Liver (tissue), 8 donors: ENCODE measurements at regions not wholly inside any gene's neighbourhood (a gene's known extent, or its start where the extent isn't known, plus 50 kb on each side); places are given as distances from the start of the nearest gene placed in this dataset.

Experiments used
- DNase-seq: peaks from one replicate; pipeline ENCODE4 v3.0.0-alpha.2; 2017; ENCODE audit warnings: low spot score
- H3K27ac ChIP-seq, 2 donors: one replicate each; pipeline ENCODE4 v1.7.0; 2013; ENCODE audit warnings: inconsistent platforms in 2 of 2, low read length in 2 of 2, control low read depth in 1 of 2, low read depth in 1 of 2, mild to moderate bottlenecking in 1 of 2
- H3K27me3 ChIP-seq, 4 donors: one replicate each; pipeline versions ENCODE4 v1.6.1 to v1.7.0; 2013; ENCODE audit warnings: low read length in 3 of 4, inconsistent platforms in 1 of 4, mild to moderate bottlenecking in 1 of 4, moderate library complexity in 1 of 4; ENCODE audit not compliant: control insufficient read depth in 4 of 4, insufficient read depth in 4 of 4
- H3K36me3 ChIP-seq, 4 donors: one replicate each; pipeline versions ENCODE4 v1.6.1 to v1.7.0; 2013; ENCODE audit warnings: low read length in 3 of 4, mild to moderate bottlenecking in 3 of 4, low read depth in 1 of 4, moderate library complexity in 1 of 4; ENCODE audit not compliant: control insufficient read depth in 4 of 4, insufficient read depth in 3 of 4
- H3K4me1 ChIP-seq, 4 donors: one replicate each; pipeline versions ENCODE4 v1.6.1 to v1.7.0; 2013; ENCODE audit warnings: low read length in 3 of 4, mild to moderate bottlenecking in 3 of 4, moderate library complexity in 1 of 4; ENCODE audit not compliant: control insufficient read depth in 4 of 4, insufficient read depth in 4 of 4
- H3K4me3 ChIP-seq, 3 donors: one replicate each; pipeline versions ENCODE4 v1.6.1 to v1.7.0; 2013; ENCODE audit warnings: low read length in 3 of 3, control low read depth in 1 of 3, low read depth in 1 of 3, mild to moderate bottlenecking in 1 of 3
- H3K9ac ChIP-seq, 2 donors: one replicate each; pipeline ENCODE4 v1.7.0; 2013; ENCODE audit warnings: low read length in 2 of 2, mild to moderate bottlenecking in 2 of 2, moderate library complexity in 2 of 2, control low read depth in 1 of 2, low read depth in 1 of 2
- H3K9me3 ChIP-seq, 4 donors: one replicate each; pipeline versions ENCODE4 v1.6.1 to v1.7.0; 2013; ENCODE audit warnings: low read length in 3 of 4; ENCODE audit not compliant: control insufficient read depth in 4 of 4
- EGR1 ChIP-seq, 2 donors: IDR thresholded peaks; 2 replicates each; pipeline ENCODE4 v1.6.1; 2016 to 2018; ENCODE audit warnings: antibody characterized with exemption in 2 of 2, low read depth in 2 of 2
- FOXA1 ChIP-seq: IDR thresholded peaks from 2 replicates; pipeline ENCODE4 v1.6.1; 2016; ENCODE audit warnings: antibody characterized with exemption
- FOXA2 ChIP-seq: IDR thresholded peaks from 2 replicates; pipeline ENCODE4 v1.6.1; 2016; ENCODE audit warnings: antibody characterized with exemption
- GABPA ChIP-seq, 2 donors: IDR thresholded peaks in 1 of 2; conservative IDR thresholded peaks in 1 of 2; 2 replicates each; pipeline ENCODE4 v1.6.1; 2016; ENCODE audit warnings: antibody characterized with exemption in 2 of 2, mild to moderate bottlenecking in 1 of 2, moderate library complexity in 1 of 2
- HNF4A ChIP-seq, 2 donors: conservative IDR thresholded peaks; 2 replicates each; pipeline ENCODE4 v1.6.1; 2016; ENCODE audit warnings: antibody characterized with exemption in 2 of 2, mild to moderate bottlenecking in 2 of 2
- HNF4G ChIP-seq: IDR thresholded peaks from 2 replicates; pipeline ENCODE4 v1.6.1; 2016; ENCODE audit warnings: antibody characterized with exemption
- JUND ChIP-seq, 2 donors: IDR thresholded peaks; 2 replicates each; pipeline ENCODE4 v1.6.1; 2016; ENCODE audit warnings: antibody characterized with exemption in 2 of 2
- NR2F2 ChIP-seq: IDR thresholded peaks from 2 replicates; pipeline ENCODE4 v1.6.1; 2016; ENCODE audit warnings: antibody characterized with exemption
- RAD21 ChIP-seq, 2 donors: IDR thresholded peaks; 2 replicates each; pipeline ENCODE4 v1.6.1; 2016; ENCODE audit warnings: antibody characterized with exemption in 2 of 2, mild to moderate bottlenecking in 2 of 2
- RXRA ChIP-seq, 2 donors: IDR thresholded peaks; 2 replicates each; pipeline ENCODE4 v1.6.1; 2017 to 2018; ENCODE audit warnings: antibody characterized with exemption in 2 of 2, mild to moderate bottlenecking in 1 of 2
- SP1 ChIP-seq: IDR thresholded peaks from 2 replicates; pipeline ENCODE4 v1.6.1; 2018; ENCODE audit warnings: antibody characterized with exemption, mild to moderate bottlenecking
- TAF1 ChIP-seq: conservative IDR thresholded peaks from 2 replicates; pipeline ENCODE4 v1.6.1; 2016; ENCODE audit warnings: antibody characterized with exemption, mild to moderate bottlenecking
- YY1 ChIP-seq: IDR thresholded peaks from 2 replicates; pipeline ENCODE4 v1.6.1; 2016; ENCODE audit warnings: antibody characterized with exemption, mild to moderate bottlenecking
- WGBS: extraction: QIAGEN DNeasy Blood & Tissue Kit; methylation state at CpG from one replicate; pipeline ENCODE4 v1.1.7; 2013; 5-methylcytosine and 5-hydroxymethylcytosine counted together
- TF ChIP-seq, protein P1 (sequence below): IDR thresholded peaks from 2 replicates; pipeline ENCODE4 v1.6.1; 2016; ENCODE audit warnings: antibody characterized with exemption
- TF ChIP-seq, protein P2 (sequence below): fragments of 150-350 bp; IDR thresholded peaks from 2 replicates; pipeline ENCODE4 v1.5.1; 2017; ENCODE audit warnings: improper control_type of control experiment, low read depth, low read length; ENCODE audit not compliant: missing input control
- TF ChIP-seq, protein P3 (sequence below): IDR thresholded peaks from 2 replicates; pipeline ENCODE4 v1.6.1; 2016; ENCODE audit warnings: antibody characterized with exemption
- TF ChIP-seq, protein P4 (sequence below): IDR thresholded peaks from 2 replicates; pipeline ENCODE4 v1.6.1; 2016; ENCODE audit warnings: antibody characterized with exemption, mild to moderate bottlenecking
- TF ChIP-seq, protein P5 (sequence below): IDR thresholded peaks from 2 replicates; pipeline ENCODE4 v1.6.1; 2016; ENCODE audit warnings: antibody characterized with exemption
- donor health status: healthy.
- donor health status: healthy.
- donor health status: healthy.
- donor health status: healthy.
- donor health status: healthy.

DNA sequence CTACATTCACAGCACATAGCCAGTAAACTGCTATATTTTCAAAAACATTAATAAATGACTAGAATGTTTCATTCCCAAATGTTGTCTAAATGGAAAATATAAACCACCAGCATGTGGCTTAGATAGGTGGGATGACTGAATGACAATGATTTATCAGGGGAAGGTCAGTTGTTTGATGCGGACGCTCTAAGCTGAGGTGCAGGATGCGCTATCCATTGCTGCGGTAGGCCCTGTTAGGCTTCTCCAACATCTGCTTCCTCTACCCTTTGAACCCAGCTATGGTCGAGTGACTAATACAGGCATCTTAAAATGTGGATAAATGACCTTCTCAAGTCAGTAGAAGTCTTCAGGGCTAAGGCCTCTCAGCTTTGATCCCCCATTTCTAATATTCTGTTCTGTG, 584.2 kb downstream of the CMPK2 start:
- no peaks in the 10 kb centered on the region for H3K4me1 ChIP-seq
- no peak for DNase-seq
- no peak overlapping the region for H3K9ac ChIP-seq
- no peaks in the 10 kb centered on the region for H3K9me3 ChIP-seq
- no peak overlapping the region for H3K4me3 ChIP-seq
- no peak overlapping the region for H3K27ac ChIP-seq
- no peak for TF ChIP-seq RAD21 (IDR thresholded peaks at IDR 0.05)
- TF ChIP-seq SP1 = no peak
- no peak for TF ChIP-seq HNF4A (conservative IDR thresholded peaks at IDR 0.05)
- TF ChIP-seq NR2F2 = no peak
- TF ChIP-seq JUND (IDR thresholded peaks at IDR 0.05) = no peak
- no peak for TF ChIP-seq TAF1
- TF ChIP-seq, protein P1, sequence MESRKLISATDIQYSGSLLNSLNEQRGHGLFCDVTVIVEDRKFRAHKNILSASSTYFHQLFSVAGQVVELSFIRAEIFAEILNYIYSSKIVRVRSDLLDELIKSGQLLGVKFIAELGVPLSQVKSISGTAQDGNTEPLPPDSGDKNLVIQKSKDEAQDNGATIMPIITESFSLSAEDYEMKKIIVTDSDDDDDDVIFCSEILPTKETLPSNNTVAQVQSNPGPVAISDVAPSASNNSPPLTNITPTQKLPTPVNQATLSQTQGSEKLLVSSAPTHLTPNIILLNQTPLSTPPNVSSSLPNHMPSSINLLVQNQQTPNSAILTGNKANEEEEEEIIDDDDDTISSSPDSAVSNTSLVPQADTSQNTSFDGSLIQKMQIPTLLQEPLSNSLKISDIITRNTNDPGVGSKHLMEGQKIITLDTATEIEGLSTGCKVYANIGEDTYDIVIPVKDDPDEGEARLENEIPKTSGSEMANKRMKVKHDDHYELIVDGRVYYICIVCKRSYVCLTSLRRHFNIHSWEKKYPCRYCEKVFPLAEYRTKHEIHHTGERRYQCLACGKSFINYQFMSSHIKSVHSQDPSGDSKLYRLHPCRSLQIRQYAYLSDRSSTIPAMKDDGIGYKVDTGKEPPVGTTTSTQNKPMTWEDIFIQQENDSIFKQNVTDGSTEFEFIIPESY = no peak
- no peak for TF ChIP-seq HNF4G
- TF ChIP-seq, protein P2, sequence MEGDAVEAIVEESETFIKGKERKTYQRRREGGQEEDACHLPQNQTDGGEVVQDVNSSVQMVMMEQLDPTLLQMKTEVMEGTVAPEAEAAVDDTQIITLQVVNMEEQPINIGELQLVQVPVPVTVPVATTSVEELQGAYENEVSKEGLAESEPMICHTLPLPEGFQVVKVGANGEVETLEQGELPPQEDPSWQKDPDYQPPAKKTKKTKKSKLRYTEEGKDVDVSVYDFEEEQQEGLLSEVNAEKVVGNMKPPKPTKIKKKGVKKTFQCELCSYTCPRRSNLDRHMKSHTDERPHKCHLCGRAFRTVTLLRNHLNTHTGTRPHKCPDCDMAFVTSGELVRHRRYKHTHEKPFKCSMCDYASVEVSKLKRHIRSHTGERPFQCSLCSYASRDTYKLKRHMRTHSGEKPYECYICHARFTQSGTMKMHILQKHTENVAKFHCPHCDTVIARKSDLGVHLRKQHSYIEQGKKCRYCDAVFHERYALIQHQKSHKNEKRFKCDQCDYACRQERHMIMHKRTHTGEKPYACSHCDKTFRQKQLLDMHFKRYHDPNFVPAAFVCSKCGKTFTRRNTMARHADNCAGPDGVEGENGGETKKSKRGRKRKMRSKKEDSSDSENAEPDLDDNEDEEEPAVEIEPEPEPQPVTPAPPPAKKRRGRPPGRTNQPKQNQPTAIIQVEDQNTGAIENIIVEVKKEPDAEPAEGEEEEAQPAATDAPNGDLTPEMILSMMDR = no peak
- TF ChIP-seq RXRA (IDR thresholded peaks at IDR 0.05) = no peak
- no peak for TF ChIP-seq FOXA2
- no peak for TF ChIP-seq FOXA1
- TF ChIP-seq, protein P3, sequence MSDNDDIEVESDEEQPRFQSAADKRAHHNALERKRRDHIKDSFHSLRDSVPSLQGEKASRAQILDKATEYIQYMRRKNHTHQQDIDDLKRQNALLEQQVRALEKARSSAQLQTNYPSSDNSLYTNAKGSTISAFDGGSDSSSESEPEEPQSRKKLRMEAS = no peak
- H3K36me3 ChIP-seq = no peaks in the 10 kb centered on the region
- WGBS = 89% methylated on average over 5 of the region's 5 CpGs
- H3K27me3 ChIP-seq = no peaks in the 10 kb centered on the region

DNA sequence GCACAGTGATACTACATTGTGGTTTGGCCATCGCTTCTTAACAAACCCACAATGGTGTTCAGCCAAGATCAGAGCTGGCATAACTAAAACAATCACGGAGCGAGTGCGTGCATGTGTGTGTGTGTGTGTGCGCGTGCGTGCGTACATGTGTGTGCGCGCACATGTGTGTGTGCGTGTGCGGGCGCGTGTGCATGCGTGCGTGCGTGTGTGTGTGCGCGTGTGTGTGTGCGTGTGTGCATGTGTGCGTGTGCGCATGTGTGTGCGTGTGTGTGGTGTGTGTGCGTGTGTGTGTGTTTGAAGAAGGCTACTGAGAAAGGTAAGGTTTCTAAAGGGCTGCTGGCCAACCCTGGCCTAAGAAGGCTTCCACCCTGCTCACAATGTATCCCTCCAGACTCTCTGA, 582.4 kb downstream of the CMPK2 start:
- no peak overlapping the region for H3K27ac ChIP-seq
- no peaks in the 10 kb centered on the region for H3K36me3 ChIP-seq
- no peak for DNase-seq
- no peaks in the 10 kb centered on the region for H3K27me3 ChIP-seq
- H3K9me3 ChIP-seq = no peaks in the 10 kb centered on the region
- H3K4me3 ChIP-seq = no peak overlapping the region
- H3K4me1 ChIP-seq = no peaks in the 10 kb centered on the region
- 81% methylated on average over 24 of the region's 24 CpGs for WGBS
- no peak overlapping the region for H3K9ac ChIP-seq
- no peak for TF ChIP-seq TAF1
- no peak for TF ChIP-seq JUND (IDR thresholded peaks at IDR 0.05)
- no peak for TF ChIP-seq HNF4G
- TF ChIP-seq, protein P1 = no peak
- TF ChIP-seq, protein P3 = no peak
- TF ChIP-seq, protein P2 = no peak
- TF ChIP-seq SP1 = no peak
- no peak for TF ChIP-seq FOXA2
- no peak for TF ChIP-seq GABPA (IDR thresholded peaks at IDR 0.05 in 1 of 2, conservative IDR thresholded peaks at IDR 0.05 in 1 of 2)
- TF ChIP-seq NR2F2 = no peak
- no peak for TF ChIP-seq FOXA1
- TF ChIP-seq EGR1 (IDR thresholded peaks at IDR 0.05; ENCODE audit: low read depth in 2 of 2) = no peak
- TF ChIP-seq RAD21 (IDR thresholded peaks at IDR 0.05) = no peak
- TF ChIP-seq, protein P4, sequence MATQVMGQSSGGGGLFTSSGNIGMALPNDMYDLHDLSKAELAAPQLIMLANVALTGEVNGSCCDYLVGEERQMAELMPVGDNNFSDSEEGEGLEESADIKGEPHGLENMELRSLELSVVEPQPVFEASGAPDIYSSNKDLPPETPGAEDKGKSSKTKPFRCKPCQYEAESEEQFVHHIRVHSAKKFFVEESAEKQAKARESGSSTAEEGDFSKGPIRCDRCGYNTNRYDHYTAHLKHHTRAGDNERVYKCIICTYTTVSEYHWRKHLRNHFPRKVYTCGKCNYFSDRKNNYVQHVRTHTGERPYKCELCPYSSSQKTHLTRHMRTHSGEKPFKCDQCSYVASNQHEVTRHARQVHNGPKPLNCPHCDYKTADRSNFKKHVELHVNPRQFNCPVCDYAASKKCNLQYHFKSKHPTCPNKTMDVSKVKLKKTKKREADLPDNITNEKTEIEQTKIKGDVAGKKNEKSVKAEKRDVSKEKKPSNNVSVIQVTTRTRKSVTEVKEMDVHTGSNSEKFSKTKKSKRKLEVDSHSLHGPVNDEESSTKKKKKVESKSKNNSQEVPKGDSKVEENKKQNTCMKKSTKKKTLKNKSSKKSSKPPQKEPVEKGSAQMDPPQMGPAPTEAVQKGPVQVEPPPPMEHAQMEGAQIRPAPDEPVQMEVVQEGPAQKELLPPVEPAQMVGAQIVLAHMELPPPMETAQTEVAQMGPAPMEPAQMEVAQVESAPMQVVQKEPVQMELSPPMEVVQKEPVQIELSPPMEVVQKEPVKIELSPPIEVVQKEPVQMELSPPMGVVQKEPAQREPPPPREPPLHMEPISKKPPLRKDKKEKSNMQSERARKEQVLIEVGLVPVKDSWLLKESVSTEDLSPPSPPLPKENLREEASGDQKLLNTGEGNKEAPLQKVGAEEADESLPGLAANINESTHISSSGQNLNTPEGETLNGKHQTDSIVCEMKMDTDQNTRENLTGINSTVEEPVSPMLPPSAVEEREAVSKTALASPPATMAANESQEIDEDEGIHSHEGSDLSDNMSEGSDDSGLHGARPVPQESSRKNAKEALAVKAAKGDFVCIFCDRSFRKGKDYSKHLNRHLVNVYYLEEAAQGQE = no peak
- no peak for TF ChIP-seq HNF4A (conservative IDR thresholded peaks at IDR 0.05)
- TF ChIP-seq YY1 = no peak
- TF ChIP-seq, protein P5, sequence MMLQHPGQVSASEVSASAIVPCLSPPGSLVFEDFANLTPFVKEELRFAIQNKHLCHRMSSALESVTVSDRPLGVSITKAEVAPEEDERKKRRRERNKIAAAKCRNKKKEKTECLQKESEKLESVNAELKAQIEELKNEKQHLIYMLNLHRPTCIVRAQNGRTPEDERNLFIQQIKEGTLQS = no peak
- TF ChIP-seq RXRA (IDR thresholded peaks at IDR 0.05) = no peak
